GM23248 (cell line): ENCODE measurements at regions not wholly inside any gene's neighbourhood (a gene's known extent, or its start where the extent isn't known, plus 50 kb on each side); places are given as distances from the start of the nearest gene placed in this dataset.

Source experiments
- EZH2 ChIP-seq: fragments of 200-600 bp; sonication (generic); IDR thresholded peaks from 2 replicates; pipeline ENCODE4 v1.6.1; 2018; ENCODE audit warnings: antibody characterized with exemption, mild to moderate bottlenecking; ENCODE audit not compliant: insufficient read depth, poor library complexity, severe bottlenecking
- EZH2phosphoT487 ChIP-seq: fragments of 200-600 bp; sonication (generic); IDR thresholded peaks from 2 replicates; pipeline ENCODE4 v1.6.1; 2018; ENCODE audit warnings: antibody characterized with exemption, moderate library complexity, mild to moderate bottlenecking, low read depth; ENCODE audit not compliant: insufficient read depth

DNA sequence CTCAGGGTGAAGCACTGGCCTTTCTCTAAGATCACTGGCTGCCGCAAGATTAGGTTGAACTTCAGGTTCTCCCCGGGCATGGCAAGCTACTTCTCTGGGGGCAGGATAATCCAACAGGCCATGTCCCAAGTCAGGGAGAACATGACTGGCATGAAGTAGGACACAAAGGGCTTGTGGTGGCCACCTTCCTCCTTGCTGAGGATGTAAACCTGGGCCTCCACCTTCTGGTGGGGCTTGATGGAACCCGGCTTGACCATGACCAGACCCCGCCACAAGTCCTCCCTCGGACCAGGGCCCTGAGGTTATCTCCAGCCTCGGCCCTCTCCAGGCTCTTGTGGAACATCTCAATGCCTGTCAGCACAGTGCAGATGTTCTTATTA, 211.1 kb upstream of the WSB1 start:
- TF ChIP-seq EZH2, result no peak
- no peak for TF ChIP-seq EZH2phosphoT487
